ENCODE measurements at regions not wholly inside any gene's neighbourhood (a gene's known extent, or its start where the extent isn't known, plus 50 kb on each side); places are given as distances from the start of the nearest gene placed in this dataset.

GRCh38 chr12:68521848-68522502 is 88.7 kb upstream of the RAP1B start:
- TF ChIP-seq CTCF (IDR thresholded peaks at IDR 0.05 in 8 of 11, conservative IDR thresholded peaks at IDR 0.05 in 3 of 11), result no peak
- no peak for TF ChIP-seq POLR2A (IDR thresholded peaks at IDR 0.05)
- no peak for TF ChIP-seq POLR2AphosphoS5 (IDR thresholded peaks at IDR 0.05)
